Neuronal stem cell (in vitro differentiated cells): ENCODE measurements at regions not wholly inside any gene's neighbourhood (a gene's known extent, or its start where the extent isn't known, plus 50 kb on each side); places are given as distances from the start of the nearest gene placed in this dataset.

Source experiments
- DNase-seq: peaks from one replicate; pipeline ENCODE4 v3.0.0-alpha.2; 2013; ENCODE audit warnings: low spot score
- H2AFZ ChIP-seq: one replicate; pipeline ENCODE4 v1.6.1; 2013; ENCODE audit warnings: mild to moderate bottlenecking, low read length, inconsistent platforms
- H2AK5ac ChIP-seq: 2 replicates; pipeline ENCODE4 v1.6.1; 2013; ENCODE audit warnings: low read depth, mild to moderate bottlenecking, inconsistent platforms, low read length, moderate library complexity, mixed read lengths
- H2BK120ac ChIP-seq: 2 replicates; pipeline ENCODE4 v1.6.1; 2013; ENCODE audit warnings: low read depth, mild to moderate bottlenecking, inconsistent platforms, low read length, moderate library complexity, mixed read lengths
- H2BK12ac ChIP-seq: one replicate; pipeline ENCODE4 v1.6.1; 2013; ENCODE audit warnings: low read length, inconsistent platforms
- H2BK15ac ChIP-seq: 2 replicates; pipeline ENCODE4 v1.6.1; 2013; ENCODE audit warnings: mild to moderate bottlenecking, low read length, inconsistent platforms, mixed read lengths
- H2BK5ac ChIP-seq: one replicate; pipeline ENCODE4 v1.6.1; 2013; ENCODE audit warnings: inconsistent platforms, mild to moderate bottlenecking, low read length, moderate library complexity
- H3K14ac ChIP-seq: one replicate; pipeline ENCODE4 v1.6.1; 2013; ENCODE audit warnings: low read length, inconsistent platforms
- H3K18ac ChIP-seq: 2 replicates; pipeline ENCODE4 v1.6.1; 2013; ENCODE audit warnings: low read length, inconsistent platforms
- H3K23ac ChIP-seq: 2 replicates; pipeline ENCODE4 v1.6.1; 2013; ENCODE audit warnings: low read depth, mild to moderate bottlenecking, mixed read lengths, low read length, inconsistent platforms; ENCODE audit not compliant: poor library complexity
- H3K27ac ChIP-seq: replicated peaks from 3 replicates; pipeline ENCODE4 v1.5.1; 2013; ENCODE audit warnings: low read length, inconsistent platforms
- H3K27me3 ChIP-seq, 3 experiments: 2 replicates each; pipeline ENCODE4 v1.6.1; 2013; ENCODE audit warnings: low read length in 3 of 3, mild to moderate bottlenecking in 2 of 3, inconsistent platforms in 1 of 3, low read depth in 1 of 3, mixed read lengths in 1 of 3, moderate library complexity in 1 of 3; ENCODE audit not compliant: control insufficient read depth in 3 of 3, insufficient read depth in 3 of 3
- H3K36me3 ChIP-seq, 2 donors: replicated peaks in 1 of 2; 2 replicates each; pipeline ENCODE4 v1.6.1; 2013; ENCODE audit warnings: low read length in 2 of 2; ENCODE audit not compliant: control insufficient read depth in 2 of 2, insufficient read depth in 2 of 2
- H3K4ac ChIP-seq: 2 replicates; pipeline ENCODE4 v1.6.1; 2013; ENCODE audit warnings: inconsistent platforms, mild to moderate bottlenecking, low read length, moderate library complexity
- H3K4me1 ChIP-seq, 2 donors: 1 replicate in 1 of 2; 2 replicates in 1 of 2; pipeline ENCODE4 v1.6.1; 2013; ENCODE audit warnings: low read length in 2 of 2, low read depth in 1 of 2; ENCODE audit not compliant: control insufficient read depth in 2 of 2, insufficient read depth in 1 of 2
- H3K4me2 ChIP-seq: one replicate; pipeline ENCODE4 v1.6.1; 2013; ENCODE audit warnings: mild to moderate bottlenecking, low read length, inconsistent platforms; ENCODE audit not compliant: insufficient read depth, poor library complexity, severe bottlenecking
- H3K4me3 ChIP-seq, 2 donors: 2 replicates each; pipeline ENCODE4 v1.5.1; 2013; ENCODE audit warnings: low read length in 2 of 2, mild to moderate bottlenecking in 2 of 2, inconsistent platforms in 1 of 2, moderate library complexity in 1 of 2
- H3K79me1 ChIP-seq: one replicate; pipeline ENCODE4 v1.6.1; 2013; ENCODE audit warnings: low read depth, mild to moderate bottlenecking, inconsistent platforms, low read length, moderate library complexity
- H3K9ac ChIP-seq: one replicate; pipeline ENCODE4 v1.6.1; 2013; ENCODE audit warnings: mild to moderate bottlenecking, low read depth, low read length, inconsistent platforms; ENCODE audit not compliant: poor library complexity
- H3K9me3 ChIP-seq, 2 donors: replicated peaks in 1 of 2; 2 replicates each; pipeline versions ENCODE3 to v1.6.1; 2013; ENCODE audit warnings: low read length in 2 of 2, mild to moderate bottlenecking in 2 of 2, inconsistent platforms in 1 of 2, low read depth in 1 of 2, mixed read lengths in 1 of 2, moderate library complexity in 1 of 2; ENCODE audit not compliant: control insufficient read depth in 2 of 2, insufficient read depth in 1 of 2
- H4K8ac ChIP-seq: one replicate; pipeline ENCODE4 v1.6.1; 2013; ENCODE audit warnings: low read depth, mild to moderate bottlenecking, inconsistent platforms, low read length, moderate library complexity
- H4K91ac ChIP-seq: one replicate; pipeline ENCODE4 v1.6.1; 2013; ENCODE audit warnings: low read length, low read depth, mild to moderate bottlenecking, inconsistent platforms; ENCODE audit not compliant: poor library complexity
- WGBS, 2 donors: extraction: QIAGEN DNeasy Blood & Tissue Kit; methylation state at CpG; one replicate each; pipeline ENCODE4 v1.1.7; 2013; ENCODE audit warnings: missing lambda C conversion rate in 2 of 2, mixed read lengths in 1 of 2; ENCODE audit not compliant: insufficient read length in 2 of 2, insufficient replicate concordance in 1 of 2; ENCODE audit errors: extremely low coverage in 2 of 2; 5-methylcytosine and 5-hydroxymethylcytosine counted together

DNA sequence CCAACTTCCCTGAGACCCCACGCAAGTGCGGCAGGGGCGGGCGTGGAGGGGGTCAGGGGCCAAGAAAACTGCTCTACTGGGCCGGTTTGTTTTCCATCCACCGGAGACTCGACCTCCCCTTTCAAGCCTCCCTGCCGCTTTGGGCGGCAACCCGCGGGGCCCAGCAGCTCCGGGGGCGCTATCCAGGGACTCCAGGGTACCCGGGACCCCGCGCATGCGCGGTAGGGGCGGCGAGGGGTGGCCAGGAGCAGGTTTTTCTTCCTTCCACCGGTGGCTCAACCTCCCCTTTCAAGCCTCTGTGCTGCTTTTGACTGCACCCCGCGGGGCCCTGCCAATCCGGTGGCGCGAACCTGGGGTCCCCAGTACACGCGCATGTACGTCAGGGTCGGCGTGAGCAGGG, 323.5 kb downstream of the ALG10 start:
- Histone ChIP-seq H3K4me2 (no peak overlapping the region), H3K27me3 (no peaks in the 10 kb centered on the region), H2BK12ac (no peak overlapping the region), H4K8ac (no peak overlapping the region), H2BK120ac (no peak overlapping the region), H3K9me3 (peaks cover 0 to 48% of the 10 kb centered on the region in 2 donors), H3K36me3 (no peaks in the 10 kb centered on the region), H3K9ac (no peak overlapping the region), H3K14ac (no peak overlapping the region), H3K18ac (no peak overlapping the region), H3K4ac (no peak overlapping the region), H4K91ac (no peak overlapping the region), H2BK15ac (no peak overlapping the region), H2AK5ac (no peak overlapping the region), H3K4me1 (no peaks in the 10 kb centered on the region), H2BK5ac (no peak overlapping the region), H2AFZ (no peak overlapping the region), H3K79me1 (peaks cover 1% of the 10 kb centered on the region), H3K27ac (no peak overlapping the region), H3K4me3 (no peak overlapping the region), H3K23ac (no peak overlapping the region)
- WGBS, 2 donors: no CpG with 5 or more reads among the region's 31 CpGs
- DNase-seq: no peak

DNA sequence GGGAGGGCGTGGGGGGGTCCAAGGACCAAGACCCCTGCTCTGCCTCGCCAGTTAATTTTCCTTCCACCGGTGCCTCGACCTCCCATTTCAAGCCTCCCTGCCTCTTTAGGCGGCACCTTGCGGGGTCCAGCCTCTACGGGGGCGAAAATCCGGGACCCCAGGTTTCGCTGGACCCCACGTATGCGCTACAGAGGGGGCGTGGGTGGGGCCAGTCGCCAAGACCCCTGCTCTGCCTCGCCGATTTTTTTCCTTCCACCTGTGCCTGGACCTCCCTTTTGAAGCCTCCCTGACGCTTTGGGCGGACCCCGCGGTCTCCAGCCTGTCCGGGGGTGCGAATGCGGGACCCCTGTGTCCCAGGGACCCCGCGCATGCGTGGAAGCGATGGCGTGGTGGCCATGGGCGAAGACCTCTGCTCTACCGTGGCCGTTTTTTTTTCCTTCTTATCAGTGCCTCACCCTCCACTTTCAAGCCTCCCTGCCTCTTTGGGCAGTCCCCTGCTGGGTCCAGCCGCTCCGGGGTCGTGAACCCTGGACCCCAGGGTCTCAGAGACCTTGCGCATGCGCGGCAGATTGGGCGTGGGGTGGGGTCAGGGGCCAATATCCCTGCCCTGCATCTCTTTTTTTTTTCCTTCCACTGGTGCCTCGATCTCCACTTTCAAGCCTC, 324.2 kb downstream of the ALG10 start:
- no peak overlapping the region for H3K9ac ChIP-seq
- DNase-seq: no peak
- H2AK5ac ChIP-seq: no peak overlapping the region
- H3K4me1 ChIP-seq: no peaks in the 10 kb centered on the region
- no peak overlapping the region for H3K4me3 ChIP-seq
- H3K14ac ChIP-seq: no peak overlapping the region
- H3K36me3 ChIP-seq: no peaks in the 10 kb centered on the region
- no peak overlapping the region for H2BK5ac ChIP-seq
- no peak overlapping the region for H3K4me2 ChIP-seq
- H3K4ac ChIP-seq: no peak overlapping the region
- no peak overlapping the region for H2BK15ac ChIP-seq
- H2AFZ ChIP-seq: no peak overlapping the region
- H2BK12ac ChIP-seq: no peak overlapping the region
- no peak overlapping the region for H4K91ac ChIP-seq
- no peak overlapping the region for H3K27ac ChIP-seq
- no peaks in the 10 kb centered on the region for H3K27me3 ChIP-seq
- no peak overlapping the region for H3K18ac ChIP-seq
- peaks cover 0 to 54% of the 10 kb centered on the region in 2 donors for H3K9me3 ChIP-seq
- H2BK120ac ChIP-seq: no peak overlapping the region
- H3K23ac ChIP-seq: no peak overlapping the region
- H3K79me1 ChIP-seq: peaks cover 1% of the 10 kb centered on the region
- no peak overlapping the region for H4K8ac ChIP-seq
- no CpG with 5 or more reads among the region's 39 CpGs for WGBS, 2 donors

DNA sequence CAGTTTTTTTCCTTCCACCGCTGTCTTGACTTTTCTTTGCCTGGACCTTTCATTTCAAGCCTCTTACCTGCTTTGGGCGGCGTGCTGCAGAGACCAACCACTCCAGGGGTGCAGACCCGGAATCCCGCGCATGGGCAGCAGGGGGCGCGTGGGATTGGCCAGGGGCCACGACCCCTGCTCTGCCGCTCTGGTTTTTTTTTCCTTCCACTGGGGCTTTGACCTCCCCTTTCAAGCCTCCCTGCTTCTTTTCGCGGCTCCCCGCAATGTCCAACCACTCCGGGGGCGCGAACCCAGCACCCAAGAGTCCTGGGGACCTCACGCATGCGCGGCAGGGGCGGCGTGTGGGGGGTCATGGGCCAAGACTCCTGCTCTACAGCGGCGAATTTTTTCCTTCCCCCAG, 325.1 kb downstream of the ALG10 start:
- no peak overlapping the region for H2BK12ac ChIP-seq
- DNase-seq: no peak
- no peak overlapping the region for H2BK15ac ChIP-seq
- H2AFZ ChIP-seq: no peak overlapping the region
- H3K4me3 ChIP-seq: no peak overlapping the region
- no peak overlapping the region for H2BK120ac ChIP-seq
- H3K18ac ChIP-seq: no peak overlapping the region
- no peak overlapping the region for H3K27ac ChIP-seq
- no peak overlapping the region for H3K4ac ChIP-seq
- H3K4me2 ChIP-seq: no peak overlapping the region
- no peak overlapping the region for H2AK5ac ChIP-seq
- H3K4me1 ChIP-seq: no peaks in the 10 kb centered on the region
- peaks cover 0 to 56% of the 10 kb centered on the region in 2 donors for H3K9me3 ChIP-seq
- no peaks in the 10 kb centered on the region for H3K36me3 ChIP-seq
- H3K79me1 ChIP-seq: peaks cover 1% of the 10 kb centered on the region
- H2BK5ac ChIP-seq: no peak overlapping the region
- H3K9ac ChIP-seq: no peak overlapping the region
- H4K91ac ChIP-seq: no peak overlapping the region
- H3K14ac ChIP-seq: no peak overlapping the region
- H3K23ac ChIP-seq: no peak overlapping the region
- no CpG with 5 or more reads among the region's 23 CpGs for WGBS, 2 donors
- H3K27me3 ChIP-seq: no peaks in the 10 kb centered on the region
- H4K8ac ChIP-seq: no peak overlapping the region

DNA sequence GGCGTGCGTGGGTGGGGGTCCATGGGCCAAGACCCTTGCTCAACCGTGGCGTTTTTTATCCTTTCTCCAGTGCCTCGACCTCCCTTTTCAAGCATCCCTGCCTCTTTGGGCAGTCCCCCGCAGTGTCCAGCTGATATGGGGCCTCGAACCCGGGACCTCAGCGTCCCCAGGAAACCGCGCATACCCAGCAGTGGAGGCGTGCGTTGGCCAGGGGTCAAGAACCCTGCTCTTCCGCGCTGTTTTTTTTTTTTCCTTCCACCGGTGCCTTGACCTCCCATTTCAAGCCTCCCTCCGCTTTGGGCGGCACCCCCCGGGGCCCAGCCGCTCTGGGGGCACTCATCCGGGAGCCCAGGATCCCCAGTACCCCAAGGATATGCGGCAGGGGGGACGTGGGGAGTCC, 325.8 kb downstream of the ALG10 start:
- Histone ChIP-seq H3K9me3 (peaks cover 0 to 58% of the 10 kb centered on the region in 2 donors), H2AFZ (no peak overlapping the region), H4K8ac (no peak overlapping the region), H2BK12ac (no peak overlapping the region), H3K79me1 (peaks cover 1% of the 10 kb centered on the region), H2BK120ac (no peak overlapping the region), H3K4me3 (no peak overlapping the region), H2BK15ac (no peak overlapping the region), H4K91ac (no peak overlapping the region), H2BK5ac (no peak overlapping the region), H3K4ac (no peak overlapping the region), H3K27ac (no peak overlapping the region), H2AK5ac (no peak overlapping the region), H3K4me2 (no peak overlapping the region), H3K4me1 (no peaks in the 10 kb centered on the region), H3K23ac (no peak overlapping the region), H3K14ac (no peak overlapping the region), H3K9ac (no peak overlapping the region), H3K36me3 (no peaks in the 10 kb centered on the region), H3K27me3 (no peaks in the 10 kb centered on the region), H3K18ac (no peak overlapping the region)
- no CpG with 5 or more reads among the region's 23 CpGs for WGBS, 2 donors
- no peak for DNase-seq
